Stomach (tissue), 8 donors: ENCODE measurements at regions not wholly inside any gene's neighbourhood (a gene's known extent, or its start where the extent isn't known, plus 50 kb on each side); places are given as distances from the start of the nearest gene placed in this dataset.

Source experiments
- DNase-seq, 2 donors: peaks; one replicate each; pipeline versions ENCODE4 v3.0.0 to v3.0.0-alpha.2; 2013 to 2019
- H3K27ac ChIP-seq, 5 donors: fragments of 200-600 bp in 4 of 5; sonication (generic) in 4 of 5; one replicate each; pipeline ENCODE4 v1.5.1; 2013 to 2019; ENCODE audit warnings: mild to moderate bottlenecking in 1 of 5, moderate library complexity in 1 of 5
- H3K27me3 ChIP-seq, 3 donors: fragments of 200-600 bp; sonication (generic); one replicate each; pipeline ENCODE4 v1.5.1; 2017 to 2019; ENCODE audit warnings: mixed run types in 1 of 3
- H3K36me3 ChIP-seq, 4 donors: fragments of 200-600 bp; sonication (generic); 1 replicate in 3 of 4; 2 replicates in 1 of 4; pipeline ENCODE4 v1.5.1; 2016 to 2019
- H3K4me1 ChIP-seq, 4 donors: fragments of 200-600 bp; sonication (generic); one replicate each; pipeline ENCODE4 v1.5.1; 2016 to 2019
- H3K4me3 ChIP-seq, 4 donors: fragments of 200-600 bp; sonication (generic) in 3 of 4; one replicate each; pipeline ENCODE4 v1.5.1; 2016 to 2019; ENCODE audit warnings: mild to moderate bottlenecking in 1 of 4
- H3K9me3 ChIP-seq, 4 donors: fragments of 200-600 bp; sonication (generic); one replicate each; pipeline ENCODE4 v1.5.1; 2016 to 2019
- CTCF ChIP-seq, 7 experiments: fragments of 450-650 bp in 4 of 7; fragments of 200-600 bp in 3 of 7; sonication (generic) in 3 of 7; IDR thresholded peaks; one replicate each; pipeline ENCODE4 v1.5.1; 2016 to 2019; ENCODE audit warnings: antibody characterized with exemption in 7 of 7, control low read depth in 2 of 7, mild to moderate bottlenecking in 1 of 7
- EP300 ChIP-seq: sonication (generic); formaldehyde crosslinking; IDR thresholded peaks from one replicate; pipeline ENCODE4 v1.6.1; 2017; ENCODE audit warnings: antibody characterized with exemption
- POLR2A ChIP-seq, 4 donors: fragments of 450-650 bp; IDR thresholded peaks; one replicate each; pipeline ENCODE4 v1.6.1; 2016; ENCODE audit warnings: antibody characterized with exemption in 4 of 4, control low read depth in 2 of 4, mild to moderate bottlenecking in 1 of 4, moderate library complexity in 1 of 4
- POLR2AphosphoS5 ChIP-seq, 3 donors: sonication (generic); formaldehyde crosslinking; IDR thresholded peaks; one replicate each; pipeline ENCODE4 v1.6.1; 2016; ENCODE audit warnings: antibody characterized with exemption in 3 of 3
- WGBS, 5 donors: extraction: QIAGEN DNeasy Blood & Tissue Kit in 3 of 5; methylation state at CpG; one replicate each; pipeline versions ENCODE4 v1.1.5 to v1.1.7; 2013 to 2018; 5-methylcytosine and 5-hydroxymethylcytosine counted together
- intact Hi-C: fragments of 100-400 bp; cut with DNase I; formaldehyde crosslinking; loops from one replicate; pipeline ENCODE4 v1.15.1; 2023; ENCODE audit warnings: low total_unique reads
- donor health status: healthy with polysubstance abuse.
- donor health status: Bipolar disorder and iron deficiency.
- donor health status: healthy.

GRCh38 chr10:78371136-78371535, 337.5 kb downstream of the RPS24 start:
- Histone ChIP-seq H3K4me3 (no peak overlapping the region), H3K4me1 (peaks cover 0 to 32% (median 4%) of the 10 kb centered on the region in 4 donors), H3K9me3 (no peaks in the 10 kb centered on the region), H3K27ac (no peak overlapping the region), H3K36me3 (no peaks in the 10 kb centered on the region), H3K27me3 (no peaks in the 10 kb centered on the region)
- intact Hi-C loops: no loop called here
- TF ChIP-seq CTCF (IDR thresholded peaks at IDR 0.05) (no peak), POLR2A (IDR thresholded peaks at IDR 0.05) (no peak), POLR2AphosphoS5 (IDR thresholded peaks at IDR 0.05) (no peak), EP300 (no peak)
- 47 to 57% (median 53%) methylated on average over 4 of the region's 4 CpGs for WGBS, 5 donors
- DNase-seq: peak in 1 of 2 donors; percentile 62

GRCh38 chr10:78372806-78373205, 339.1 kb downstream of the RPS24 start:
- Histone ChIP-seq H3K36me3 (no peaks in the 10 kb centered on the region), H3K27ac (no peak overlapping the region), H3K4me1 (peaks cover 0 to 22% (median 8%) of the 10 kb centered on the region in 4 donors), H3K4me3 (no peak overlapping the region), H3K27me3 (no peaks in the 10 kb centered on the region), H3K9me3 (no peaks in the 10 kb centered on the region)
- 82 to 92% (median 87%) methylated on average over 6 of the region's 6 CpGs for WGBS, 5 donors
- TF ChIP-seq POLR2AphosphoS5 (IDR thresholded peaks at IDR 0.05): no peak
- no peak for TF ChIP-seq POLR2A (IDR thresholded peaks at IDR 0.05)
- no peak for TF ChIP-seq EP300
- no peak for TF ChIP-seq CTCF (IDR thresholded peaks at IDR 0.05)
- no peak for DNase-seq
- intact Hi-C loops: no loop called here

GRCh38 chr10:78374331-78375028, 340.8 kb downstream of the RPS24 start:
- intact Hi-C loops: no loop called here
- Histone ChIP-seq H3K27ac (no peak overlapping the region), H3K27me3 (no peaks in the 10 kb centered on the region), H3K36me3 (no peaks in the 10 kb centered on the region), H3K4me3 (no peak overlapping the region), H3K4me1 (peaks cover 0 to 15% (median 8%) of the 10 kb centered on the region in 4 donors), H3K9me3 (peaks cover 0 to 6% (median 5%) of the 10 kb centered on the region in 4 donors)
- no peak for DNase-seq
- TF ChIP-seq CTCF (IDR thresholded peaks at IDR 0.05) (no peak), EP300 (no peak), POLR2A (IDR thresholded peaks at IDR 0.05) (no peak), POLR2AphosphoS5 (IDR thresholded peaks at IDR 0.05) (no peak)
- WGBS, 5 donors: 78 to 87% (median 84%) methylated on average over 9 of the region's 9 CpGs

- Histone ChIP-seq H3K27me3 (no peaks in the 10 kb centered on the region), H3K4me1 (peaks cover 0 to 13% (median 6%) of the 10 kb centered on the region in 4 donors), H3K27ac (no peak overlapping the region), H3K4me3 (no peak overlapping the region), H3K36me3 (no peaks in the 10 kb centered on the region), H3K9me3 (peaks cover 0 to 7% (median 5%) of the 10 kb centered on the region in 4 donors)
- WGBS, 5 donors: 72 to 84% (median 73%) methylated on average over 16 to 17 of the region's 17 CpGs
- DNase-seq: peak in 1 of 2 donors; percentile 69
- intact Hi-C loops: no loop called here
- no peak for TF ChIP-seq POLR2AphosphoS5 (IDR thresholded peaks at IDR 0.05)
- no peak for TF ChIP-seq EP300
Observed at GRCh38 chr10:78375854-78376785, 342.5 kb downstream of the RPS24 start.
